NCI-H1417 treated with DMSO at 0.1 percent for 48 hours (cell line): ENCODE measurements at regions not wholly inside any gene's neighbourhood (a gene's known extent, or its start where the extent isn't known, plus 50 kb on each side); places are given as distances from the start of the nearest gene placed in this dataset.
"Not testable (repeated sequence)": the region's sequence is repeated elsewhere in the genome, so short reads cannot be mapped to it uniquely, and the experiment has no call there.

Source experiments
- DNase-seq: peaks from one replicate; lab custom pipeline; 2025; lab: John Stamatoyannopoulos, UW

GRCh38 chr10:118870467-118871243 is 115.9 kb upstream of the CACUL1 start:
- no peak for DNase-seq

- DNase-seq: no peak
Measured at GRCh38 chr10:118871244-118871865, 116.6 kb upstream of the CACUL1 start.

GRCh38 chr10:118873091-118873737 is 118.4 kb upstream of the CACUL1 start:
- DNase-seq: no peak

GRCh38 chr10:118873738-118874105 is 119.0 kb upstream of the CACUL1 start:
- DNase-seq: no peak

DNA sequence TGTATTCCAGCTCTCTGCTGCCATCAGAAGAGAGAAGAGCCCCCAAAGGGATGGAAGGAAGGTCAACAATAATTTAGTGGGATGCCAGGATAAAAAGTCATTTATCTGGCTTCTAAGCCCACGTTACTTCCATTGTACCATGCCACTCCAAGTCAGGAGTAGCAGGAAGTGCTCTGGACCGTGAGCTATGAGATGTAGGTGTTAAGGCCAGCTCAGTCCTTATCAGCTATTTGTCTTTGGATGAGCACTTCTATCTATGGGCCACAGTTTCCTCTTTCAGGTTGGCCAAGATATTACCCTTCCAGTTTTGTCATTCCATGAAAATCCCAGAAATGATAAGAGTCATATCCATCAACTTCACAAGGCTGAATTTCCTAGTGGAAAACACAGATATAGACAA is 119.4 kb upstream of the CACUL1 start:
- DNase-seq: no peak

DNA sequence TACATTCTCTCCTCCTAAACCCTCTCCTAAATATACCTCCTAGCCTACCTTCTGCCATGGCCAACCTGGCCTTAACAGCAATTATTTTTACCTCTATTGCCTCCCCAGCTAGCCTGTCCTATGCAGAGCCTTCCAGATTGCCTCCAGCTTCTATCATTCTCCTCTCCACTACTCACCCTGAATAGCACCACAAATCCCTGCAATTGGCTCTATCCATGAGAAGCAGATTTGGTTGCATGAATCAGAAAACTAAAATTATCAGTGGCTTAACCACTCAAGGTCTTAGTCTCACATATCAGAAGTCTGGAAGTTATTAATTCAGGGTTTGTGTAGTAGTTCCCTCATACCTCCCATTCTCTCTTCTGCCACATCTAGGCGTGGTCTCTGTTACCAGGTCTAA is 120.3 kb upstream of the CACUL1 start:
- DNase-seq: no peak

DNA sequence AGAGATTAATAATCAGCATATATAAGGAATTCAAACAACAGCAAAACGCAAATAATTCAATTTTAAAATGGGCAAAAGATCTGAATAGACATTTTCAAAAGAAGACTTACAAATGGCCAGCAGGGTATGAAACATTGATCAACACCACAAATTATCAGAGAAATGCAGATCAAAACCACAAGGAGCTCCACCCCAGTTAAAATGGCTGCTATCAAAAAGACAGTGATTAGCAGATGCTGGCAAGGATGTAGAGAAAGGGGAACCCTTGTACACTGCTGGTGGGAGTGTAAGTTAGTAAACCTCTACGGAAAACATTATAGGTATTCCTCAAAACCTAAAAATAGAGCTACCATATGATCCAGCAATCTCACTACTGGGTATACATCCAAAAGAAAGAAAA is 128.0 kb upstream of the CACUL1 start:
- no peak for DNase-seq

DNA sequence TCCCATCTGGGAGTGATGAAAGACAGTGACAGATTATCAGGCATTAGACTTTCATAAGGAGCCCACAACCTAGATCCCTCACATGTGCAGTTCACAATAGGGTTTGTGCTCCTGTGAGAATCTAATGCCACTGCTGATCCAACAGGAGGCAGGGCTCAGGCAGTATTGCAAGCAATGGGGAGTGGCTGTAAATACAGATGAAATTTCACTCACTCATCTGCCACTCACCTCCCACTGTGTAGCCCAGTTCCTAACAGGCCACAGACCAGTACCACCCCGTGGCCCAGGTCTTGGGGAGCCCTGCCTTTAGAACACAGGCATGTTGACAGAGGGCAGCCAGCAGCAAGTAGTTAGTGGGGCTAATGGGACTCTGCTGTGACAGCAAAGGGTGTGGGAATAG is 137.3 kb upstream of the NANOS1 start:
- no peak for DNase-seq

DNA sequence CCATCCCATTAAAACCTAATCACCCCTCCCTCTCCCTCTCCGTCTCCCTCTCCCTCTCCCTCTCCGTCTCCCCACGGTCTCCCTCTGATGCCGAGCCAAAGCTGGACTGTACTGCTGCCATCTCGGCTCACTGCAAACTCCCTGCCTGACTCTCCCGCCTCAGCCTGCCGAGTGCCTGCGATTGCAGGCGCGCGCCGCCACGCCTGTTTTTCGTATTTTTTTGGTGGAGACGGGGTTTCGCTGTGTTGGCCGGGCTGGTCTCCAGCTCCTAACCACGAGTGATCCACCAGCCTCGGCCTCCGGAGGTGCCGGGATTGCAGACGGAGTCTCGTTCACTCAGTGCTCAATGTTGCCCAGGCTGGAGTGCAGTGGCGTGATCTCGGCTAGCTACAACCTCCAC is 134.6 kb upstream of the NANOS1 start:
- not testable (repeated sequence) for DNase-seq

- no peak for DNase-seq
Measured at GRCh38 chr10:118900617-118901016, 128.9 kb upstream of the NANOS1 start.

DNA sequence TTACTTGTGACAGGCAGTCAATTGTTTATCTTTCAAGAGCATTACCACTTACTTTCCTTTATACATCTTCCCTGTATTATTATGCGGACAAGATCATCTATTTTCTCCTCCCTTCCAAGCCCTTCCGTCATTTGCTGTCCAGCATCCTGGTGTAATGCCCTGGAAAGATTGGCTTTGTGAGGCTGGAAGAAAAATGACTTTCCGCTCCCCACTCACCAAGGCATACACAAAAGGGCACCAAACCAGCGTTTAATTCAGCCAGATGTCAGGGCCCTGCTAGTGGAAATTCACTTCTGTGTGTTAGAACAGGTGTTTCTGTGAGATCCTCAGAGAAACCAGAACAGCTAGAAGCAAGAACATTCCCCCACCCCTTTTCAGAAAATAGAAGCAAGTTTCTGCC is 128.1 kb upstream of the NANOS1 start:
- DNase-seq: no peak

DNA sequence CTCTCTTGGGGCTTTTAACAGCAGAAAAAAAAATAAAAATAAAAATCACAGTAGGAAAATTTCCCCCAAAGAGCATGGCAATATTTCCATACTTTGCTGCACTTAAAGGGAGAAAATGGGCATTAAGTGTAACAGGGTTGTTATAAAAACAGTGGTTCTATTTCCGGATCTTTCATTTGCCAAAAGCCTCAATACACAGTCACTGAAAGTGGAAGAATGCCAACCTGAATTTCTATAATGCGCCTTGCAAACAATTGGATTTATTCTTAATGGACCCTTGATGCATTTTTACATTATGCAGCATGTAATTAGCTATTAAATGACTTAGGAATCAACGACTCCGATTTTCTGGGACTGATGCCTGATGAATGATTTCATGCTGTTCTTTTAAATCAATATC is 127.6 kb upstream of the NANOS1 start:
- no peak for DNase-seq

GRCh38 chr10:118902656-118903055 is 126.9 kb upstream of the NANOS1 start:
- DNase-seq: not testable (repeated sequence)

- DNase-seq: no peak
Measured at GRCh38 chr10:118903251-118903650, 126.3 kb upstream of the NANOS1 start.

DNA sequence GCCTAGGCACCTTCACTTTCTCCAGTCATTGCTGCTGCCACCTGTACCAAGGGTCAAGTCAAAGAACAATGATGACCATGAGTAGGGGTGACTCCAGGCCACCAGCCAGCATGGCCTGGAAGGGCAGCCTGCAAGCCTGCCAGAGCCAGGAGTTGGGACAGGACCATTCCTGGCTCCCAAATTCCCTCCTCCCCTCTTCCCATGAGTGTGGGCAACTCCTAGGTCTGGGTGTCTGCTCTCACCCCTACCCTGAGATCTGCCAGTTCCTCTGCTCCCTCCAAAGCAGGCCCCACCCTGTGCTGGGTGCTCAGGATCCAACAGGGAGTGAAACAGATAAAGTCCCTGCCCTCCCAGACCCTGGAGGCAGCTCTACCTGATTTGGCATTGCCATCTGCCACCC is 125.8 kb upstream of the NANOS1 start:
- DNase-seq: no peak

GRCh38 chr10:118904286-118904685 is 125.2 kb upstream of the NANOS1 start:
- DNase-seq: no peak

DNA sequence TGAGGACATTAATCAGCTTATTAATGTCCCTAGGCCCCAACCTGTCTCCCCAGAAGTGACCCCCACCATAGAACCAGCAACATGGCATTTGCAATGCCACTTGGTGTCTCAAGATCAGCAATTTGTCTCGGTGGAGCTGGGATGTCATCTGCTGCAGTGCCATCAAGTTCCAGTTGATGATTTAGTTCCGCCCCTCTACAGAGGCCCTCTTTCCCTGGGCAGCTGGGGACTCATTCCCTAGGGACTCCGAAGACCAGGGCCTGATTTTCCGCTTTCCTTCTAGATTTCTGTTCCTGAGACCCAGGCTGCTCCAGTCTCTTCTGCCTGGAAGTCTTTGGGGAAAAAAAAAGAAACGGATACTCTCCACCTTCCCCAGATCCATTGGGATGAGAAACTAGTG is 122.5 kb upstream of the NANOS1 start:
- no peak for DNase-seq

GRCh38 chr10:118908557-118909256 is 120.8 kb upstream of the NANOS1 start:
- DNase-seq: no peak

GRCh38 chr10:118910702-118911101 is 118.8 kb upstream of the NANOS1 start:
- no peak for DNase-seq

- no peak for DNase-seq
Measured at GRCh38 chr10:118911363-118911762, 118.2 kb upstream of the NANOS1 start.

- DNase-seq: no peak
Measured at GRCh38 chr10:118912961-118913600, 116.4 kb upstream of the NANOS1 start.

DNA sequence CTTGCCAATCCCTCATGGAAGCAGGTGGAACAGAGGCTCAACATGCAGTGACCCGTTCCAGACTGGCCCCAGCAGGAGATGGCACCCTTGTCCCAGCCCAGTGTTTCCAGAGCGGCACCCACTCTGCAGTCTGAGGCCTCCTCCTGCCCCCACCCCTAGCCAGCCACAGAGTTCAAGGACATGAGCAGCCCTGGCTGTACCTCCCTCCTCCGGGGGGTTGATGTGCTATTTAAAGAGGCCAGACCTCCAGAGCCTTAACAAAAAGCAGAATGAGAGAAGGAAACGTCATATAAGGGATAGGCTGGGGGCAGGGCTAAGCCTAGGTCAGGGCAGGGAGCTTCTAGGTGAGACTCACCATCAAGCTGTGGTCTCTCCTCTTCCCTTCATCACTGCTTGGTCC is 115.7 kb upstream of the NANOS1 start:
- DNase-seq: no peak
